Motor neuron (in vitro differentiated cells): ENCODE measurements at regions not wholly inside any gene's neighbourhood (a gene's known extent, or its start where the extent isn't known, plus 50 kb on each side); places are given as distances from the start of the nearest gene placed in this dataset.
"Not testable (repeated sequence)": the region's sequence is repeated elsewhere in the genome, so short reads cannot be mapped to it uniquely, and the experiment has no call there.

Source experiments
- ATAC-seq, 8 experiments: fragments of 200-7000 bp; cut with Tn5 transposase; replicated peaks in 6 of 8; 2 replicates each; pipeline ENCODE4 v1.8.0; 2021; ENCODE audit warnings: mild to moderate bottlenecking in 8 of 8, moderate library complexity in 8 of 8
- H3K27ac ChIP-seq, 2 donors: fragments of 250-450 bp; sonication (Bioruptor Pico); 2 replicates each; pipeline ENCODE4 v1.9.0; 2021; ENCODE audit warnings: antibody characterized with exemption in 2 of 2, mild to moderate bottlenecking in 2 of 2, moderate library complexity in 1 of 2
- H3K4me1 ChIP-seq, 2 donors: fragments of 250-450 bp; sonication (Bioruptor Pico); replicated peaks in 1 of 2; 2 replicates each; pipeline ENCODE4 v1.6.1; 2021; ENCODE audit warnings: antibody characterized with exemption in 2 of 2, mild to moderate bottlenecking in 2 of 2, moderate library complexity in 1 of 2
- H3K4me3 ChIP-seq, 5 donors: fragments of 250-450 bp; sonication (Bioruptor Pico); 2 replicates each; pipeline ENCODE4 v1.9.0; 2021; ENCODE audit warnings: antibody characterized with exemption in 5 of 5, mild to moderate bottlenecking in 5 of 5, moderate library complexity in 4 of 5
- WGBS, 10 experiments: fragments of 450-650 bp; shearing (Covaris generic); methylation state at CpG; one replicate each; pipeline ENCODE4 v1.0.0; 2022; 5-methylcytosine and 5-hydroxymethylcytosine counted together
- in situ Hi-C, 9 experiments: fragments of 400-800 bp; cut with MboI; loops; one replicate each; pipeline ENCODE4 v1.15.0; 2021; ENCODE audit warnings: low sequenced_read_pairs in 9 of 9, low pct_unique_long_range_greater_than_20kb in 2 of 9; ENCODE audit not compliant: unreplicated experiment in 9 of 9

- H3K27ac ChIP-seq, result no peak overlapping the region
- no peak for ATAC-seq
- H3K4me3 ChIP-seq, result no peak overlapping the region
- no peaks in the 10 kb centered on the region for H3K4me1 ChIP-seq
- 46 to 100% (median 86%) methylated on average over 1 to 2 of the region's 2 CpGs; no CpG with 5 or more reads in 3 of the 10 experiments for WGBS, 10 experiments
- in situ Hi-C loops, result no loop called here
Measured at GRCh38 chr6:74060354-74060753, 364.4 kb downstream of the CD109 start.

GRCh38 chr6:74058606-74059005 lies 362.6 kb downstream of the CD109 start:
- Histone ChIP-seq H3K4me1 (no peaks in the 10 kb centered on the region), H3K27ac (no peak overlapping the region), H3K4me3 (no peak overlapping the region)
- WGBS, 10 experiments, result 20 to 100% (median 80%) methylated on average over 2 of the region's 2 CpGs; no CpG with 5 or more reads in 2 of the 10 experiments
- in situ Hi-C loops, result no loop called here
- ATAC-seq, result no peak

- in situ Hi-C loops, result no loop called here
- no peak overlapping the region for H3K4me3 ChIP-seq
- H3K4me1 ChIP-seq, result no peaks in the 10 kb centered on the region
- 30 to 100% (median 65%) methylated on average over 1 to 2 of the region's 2 CpGs for WGBS, 10 experiments
- ATAC-seq, result no peak
- no peak overlapping the region for H3K27ac ChIP-seq
Measured at GRCh38 chr6:74057326-74057725, 361.3 kb downstream of the CD109 start.

- no peak overlapping the region for H3K4me3 ChIP-seq
- in situ Hi-C loops, result no loop called here
- no peak overlapping the region for H3K27ac ChIP-seq
- no peak for ATAC-seq
- H3K4me1 ChIP-seq, result no peaks in the 10 kb centered on the region
Measured at GRCh38 chr6:74054190-74054589, 358.2 kb downstream of the CD109 start.

- H3K4me3 ChIP-seq, result no peak overlapping the region
Measured at GRCh38 chr6:74050921-74051320, 354.9 kb downstream of the CD109 start.

GRCh38 chr6:74048387-74048786 lies 352.4 kb downstream of the CD109 start:
- no peak overlapping the region for H3K27ac ChIP-seq
- ATAC-seq, result no peak
- 0 to 50% (median 14%) methylated on average over 1 to 2 of the region's 2 CpGs; no CpG with 5 or more reads in 1 of the 10 experiments for WGBS, 10 experiments
- H3K4me1 ChIP-seq, result no peaks in the 10 kb centered on the region
- H3K4me3 ChIP-seq, result no peak overlapping the region
- in situ Hi-C loops, result no loop called here

More at GRCh38 chr6:74050921-74051320, 354.9 kb downstream of the CD109 start:
- Histone ChIP-seq H3K27ac (no peak overlapping the region), H3K4me1 (no peaks in the 10 kb centered on the region)
- no peak for ATAC-seq
- 30 to 70% (median 50%) methylated on average over 2 to 3 of the region's 3 CpGs; no CpG with 5 or more reads in 2 of the 10 experiments for WGBS, 10 experiments
- in situ Hi-C loops, result no loop called here

GRCh38 chr6:74044417-74045096 lies 348.6 kb downstream of the CD109 start:
- WGBS, 10 experiments, result 23 to 83% (median 71%) methylated on average over 2 to 3 of the region's 3 CpGs; no CpG with 5 or more reads in 1 of the 10 experiments

GRCh38 chr6:74041420-74041819 lies 345.4 kb downstream of the CD109 start:
- Histone ChIP-seq H3K4me1 (no peaks in the 10 kb centered on the region), H3K27ac (no peak overlapping the region), H3K4me3 (no peak overlapping the region)
- in situ Hi-C loops, result no loop called here
- no peak for ATAC-seq
- 80 to 100% (median 83%) methylated on average over 1 to 3 of the region's 3 CpGs; no CpG with 5 or more reads in 7 of the 10 experiments for WGBS, 10 experiments

More at GRCh38 chr6:74044417-74045096, 348.6 kb downstream of the CD109 start:
- no peak for ATAC-seq
- in situ Hi-C loops, result no loop called here
- Histone ChIP-seq H3K4me3 (no peak overlapping the region), H3K27ac (no peak overlapping the region), H3K4me1 (no peaks in the 10 kb centered on the region)

- no peak overlapping the region for H3K4me3 ChIP-seq
- no peaks in the 10 kb centered on the region for H3K4me1 ChIP-seq
- no peak for ATAC-seq
- 0 to 93% (median 60%) methylated on average over 1 to 5 of the region's 5 CpGs; no CpG with 5 or more reads in 4 of the 10 experiments for WGBS, 10 experiments
- H3K27ac ChIP-seq, result no peak overlapping the region
- in situ Hi-C loops, result no loop called here
Measured at GRCh38 chr6:74018825-74019224, 322.8 kb downstream of the CD109 start.

GRCh38 chr6:74015427-74015826 lies 319.4 kb downstream of the CD109 start:
- ATAC-seq, result no peak
- Histone ChIP-seq H3K4me1 (no peaks in the 10 kb centered on the region), H3K4me3 (no peak overlapping the region), H3K27ac (no peak overlapping the region)
- in situ Hi-C loops, result no loop called here
- 20 to 75% (median 50%) methylated on average over 1 of the region's 1 CpG; no CpG with 5 or more reads in 5 of the 10 experiments for WGBS, 10 experiments

GRCh38 chr6:74000666-74001490 lies 304.9 kb downstream of the CD109 start:
- no peak overlapping the region for H3K27ac ChIP-seq
- WGBS, 10 experiments, result 4 to 100% (median 67%) methylated on average over 1 to 5 of the region's 5 CpGs
- no peaks in the 10 kb centered on the region for H3K4me1 ChIP-seq
- ATAC-seq, result peak in 2 of 8 experiments; percentile 69 to 76
- H3K4me3 ChIP-seq, result no peak overlapping the region
- in situ Hi-C loops, result no loop called here

GRCh38 chr6:73990609-73991238 lies 294.7 kb downstream of the CD109 start:
- 80 to 100% (median 94%) methylated on average over 1 to 22 of the region's 30 CpGs; no CpG with 5 or more reads in 2 of the 10 experiments for WGBS, 10 experiments
- ATAC-seq, H3K27ac ChIP-seq, H3K4me3 ChIP-seq, H3K4me1 ChIP-seq: not testable (repeated sequence)
- in situ Hi-C loops, result loop anchor here in 3 of 9 experiments (25.0 kb wide), 1 partner anchor 1222 kb away; the partner anchor contains the start of gene COL12A1 (in 3 of the 3)

- Histone ChIP-seq H3K27ac (no peak overlapping the region), H3K4me1 (no peaks in the 10 kb centered on the region), H3K4me3 (no peak overlapping the region)
- in situ Hi-C loops, result loop anchor here in 3 of 9 experiments (10.0 to 25.0 kb wide), 2 partner anchors 95 to 1223 kb away; partner anchors contain the start of gene COL12A1 (in 3 of the 3)
- peak in 2 of 8 experiments; percentile 79 to 80 for ATAC-seq
- WGBS, 10 experiments, result 52 to 100% (median 92%) methylated on average over 1 to 3 of the region's 3 CpGs; no CpG with 5 or more reads in 2 of the 10 experiments
Measured at GRCh38 chr6:73989428-73989827, 293.4 kb downstream of the CD109 start.
